Ascending aorta (tissue), 2 donors: ENCODE measurements at regions not wholly inside any gene's neighbourhood (a gene's known extent, or its start where the extent isn't known, plus 50 kb on each side); places are given as distances from the start of the nearest gene placed in this dataset.

Experiments
- DNase-seq, 2 donors: peaks; one replicate each; pipeline ENCODE4 v3.0.0-alpha.2; 2019; ENCODE audit warnings: low spot score in 2 of 2
- H3K27ac ChIP-seq, 2 donors: fragments of 200-600 bp; sonication (generic); one replicate each; pipeline ENCODE4 v1.5.1; 2016 to 2017; ENCODE audit warnings: mild to moderate bottlenecking in 1 of 2
- H3K27me3 ChIP-seq: fragments of 200-600 bp; sonication (generic); one replicate; pipeline ENCODE4 v1.5.1; 2017
- H3K36me3 ChIP-seq, 2 donors: fragments of 200-600 bp; sonication (generic); one replicate each; pipeline ENCODE4 v1.5.1; 2016
- H3K4me1 ChIP-seq, 2 donors: fragments of 200-600 bp; sonication (generic); one replicate each; pipeline ENCODE4 v1.5.1; 2016 to 2017; ENCODE audit warnings: mild to moderate bottlenecking in 1 of 2
- H3K4me3 ChIP-seq, 2 donors: fragments of 200-600 bp; sonication (generic); one replicate each; pipeline ENCODE4 v1.5.1; 2016 to 2017; ENCODE audit warnings: mild to moderate bottlenecking in 1 of 2
- H3K9me3 ChIP-seq, 2 donors: fragments of 200-600 bp; sonication (generic); one replicate each; pipeline ENCODE4 v1.5.1; 2016
- intact Hi-C: fragments of 100-400 bp; cut with DNase I; formaldehyde crosslinking; loops from one replicate; pipeline ENCODE4 v1.15.1; 2023
- TF ChIP-seq, protein P1 (sequence below), 3 experiments: fragments of 200-600 bp in 2 of 3; fragments of 450-650 bp in 1 of 3; sonication (generic) in 2 of 3; IDR thresholded peaks; one replicate each; pipeline ENCODE4 v1.5.1; 2016 to 2019; ENCODE audit warnings: antibody characterized with exemption in 3 of 3, mild to moderate bottlenecking in 1 of 3, moderate library complexity in 1 of 3

DNA sequence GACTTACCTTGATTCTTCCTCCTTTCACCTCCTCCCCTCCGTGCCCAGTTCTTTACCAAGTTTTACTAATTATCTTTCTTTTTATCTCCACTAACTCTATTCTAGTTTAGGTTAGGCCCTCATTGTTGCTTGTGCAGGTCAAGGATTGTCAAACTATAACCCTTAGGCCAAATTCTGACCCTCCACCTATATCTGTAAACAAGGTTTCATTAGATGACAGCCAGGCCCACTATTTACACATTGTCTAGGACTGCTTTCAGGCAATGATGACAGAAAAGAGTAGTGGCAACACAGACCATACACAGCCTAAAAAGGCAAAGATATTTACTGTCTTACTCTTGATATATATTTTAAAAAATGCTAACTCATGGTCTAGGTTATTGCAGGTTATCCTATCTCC, 212.0 kb downstream of the RAD51AP2 start:
- DNase-seq, result no peak
- Histone ChIP-seq H3K27me3 (no peaks in the 10 kb centered on the region), H3K36me3 (no peaks in the 10 kb centered on the region), H3K27ac (no peak overlapping the region), H3K4me3 (no peak overlapping the region), H3K9me3 (no peaks in the 10 kb centered on the region), H3K4me1 (no peaks in the 10 kb centered on the region)
- TF ChIP-seq, protein P1, sequence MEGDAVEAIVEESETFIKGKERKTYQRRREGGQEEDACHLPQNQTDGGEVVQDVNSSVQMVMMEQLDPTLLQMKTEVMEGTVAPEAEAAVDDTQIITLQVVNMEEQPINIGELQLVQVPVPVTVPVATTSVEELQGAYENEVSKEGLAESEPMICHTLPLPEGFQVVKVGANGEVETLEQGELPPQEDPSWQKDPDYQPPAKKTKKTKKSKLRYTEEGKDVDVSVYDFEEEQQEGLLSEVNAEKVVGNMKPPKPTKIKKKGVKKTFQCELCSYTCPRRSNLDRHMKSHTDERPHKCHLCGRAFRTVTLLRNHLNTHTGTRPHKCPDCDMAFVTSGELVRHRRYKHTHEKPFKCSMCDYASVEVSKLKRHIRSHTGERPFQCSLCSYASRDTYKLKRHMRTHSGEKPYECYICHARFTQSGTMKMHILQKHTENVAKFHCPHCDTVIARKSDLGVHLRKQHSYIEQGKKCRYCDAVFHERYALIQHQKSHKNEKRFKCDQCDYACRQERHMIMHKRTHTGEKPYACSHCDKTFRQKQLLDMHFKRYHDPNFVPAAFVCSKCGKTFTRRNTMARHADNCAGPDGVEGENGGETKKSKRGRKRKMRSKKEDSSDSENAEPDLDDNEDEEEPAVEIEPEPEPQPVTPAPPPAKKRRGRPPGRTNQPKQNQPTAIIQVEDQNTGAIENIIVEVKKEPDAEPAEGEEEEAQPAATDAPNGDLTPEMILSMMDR (IDR thresholded peaks at IDR 0.05), result no peak
- intact Hi-C loops, result no loop called here

DNA sequence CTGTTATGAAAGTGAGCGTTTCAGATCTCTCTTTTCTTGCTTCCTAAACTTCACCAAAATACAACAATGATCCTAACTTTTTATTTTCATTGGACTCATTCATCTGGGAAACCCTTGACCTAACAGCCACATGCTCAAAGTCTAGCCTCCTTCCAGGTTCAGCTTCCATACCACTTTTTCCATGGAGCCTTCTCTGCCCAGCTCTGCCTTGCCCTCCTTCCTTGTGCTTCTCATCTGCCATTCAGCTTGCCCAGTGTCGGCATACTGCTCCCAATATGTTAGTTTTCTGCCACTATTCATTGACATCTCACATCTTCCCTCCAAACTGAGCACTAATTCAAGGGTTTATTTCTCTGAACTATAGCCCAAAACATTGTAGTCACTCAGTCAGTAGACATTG, 214.7 kb downstream of the RAD51AP2 start:
- TF ChIP-seq, protein P1 (IDR thresholded peaks at IDR 0.05), result no peak
- H3K4me3 ChIP-seq, result no peak overlapping the region
- H3K27ac ChIP-seq, result no peak overlapping the region
- no peaks in the 10 kb centered on the region for H3K27me3 ChIP-seq
- no peaks in the 10 kb centered on the region for H3K4me1 ChIP-seq
- DNase-seq, result no peak
- no peaks in the 10 kb centered on the region for H3K9me3 ChIP-seq
- intact Hi-C loops, result no loop called here
- H3K36me3 ChIP-seq, result no peaks in the 10 kb centered on the region

DNA sequence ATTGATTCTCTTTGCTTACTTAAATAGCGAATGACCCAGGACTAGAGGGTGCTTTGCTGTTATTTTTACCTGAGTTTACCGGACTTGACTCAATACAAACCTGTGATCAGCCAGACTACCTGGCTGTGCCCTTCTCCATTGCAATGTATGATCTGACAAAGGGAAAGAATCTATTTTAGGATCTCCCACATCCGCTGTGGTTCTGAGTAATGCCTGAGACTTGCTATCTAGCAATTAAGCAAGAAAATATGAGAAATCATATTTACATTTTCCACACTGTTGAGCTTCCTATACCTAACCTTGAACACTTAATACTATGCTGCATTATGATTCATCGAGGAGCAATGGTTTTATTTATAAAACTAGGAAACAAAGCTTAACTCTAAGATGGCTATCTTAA, 215.2 kb downstream of the RAD51AP2 start:
- Histone ChIP-seq H3K4me1 (no peaks in the 10 kb centered on the region), H3K27ac (no peak overlapping the region), H3K9me3 (no peaks in the 10 kb centered on the region), H3K36me3 (no peaks in the 10 kb centered on the region), H3K27me3 (no peaks in the 10 kb centered on the region), H3K4me3 (no peak overlapping the region)
- no peak for DNase-seq
- TF ChIP-seq, protein P1 (IDR thresholded peaks at IDR 0.05), result no peak
- intact Hi-C loops, result no loop called here

DNA sequence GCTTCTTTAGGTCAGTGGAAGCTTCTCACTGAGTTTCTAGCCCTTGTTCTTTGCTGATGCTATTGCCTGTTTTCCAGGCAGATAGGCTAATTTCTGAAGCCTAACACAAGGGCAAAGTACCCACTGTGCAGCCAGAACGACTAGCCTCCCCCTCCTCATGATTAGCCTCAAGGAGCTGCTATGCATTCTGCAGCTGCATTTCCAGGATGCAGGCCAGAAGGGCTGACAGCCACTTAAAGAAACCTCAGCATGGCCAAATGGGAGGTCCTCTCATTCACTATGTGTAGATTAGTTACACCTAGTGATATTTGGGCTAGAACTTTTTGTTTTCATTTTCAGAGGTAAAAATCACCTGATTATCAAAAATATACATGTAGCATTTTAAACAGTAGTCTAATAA, 216.0 kb downstream of the RAD51AP2 start:
- DNase-seq, result no peak
- H3K9me3 ChIP-seq, result no peaks in the 10 kb centered on the region
- H3K27me3 ChIP-seq, result no peaks in the 10 kb centered on the region
- H3K27ac ChIP-seq, result no peak overlapping the region
- intact Hi-C loops, result no loop called here
- H3K36me3 ChIP-seq, result no peaks in the 10 kb centered on the region
- TF ChIP-seq, protein P1 (IDR thresholded peaks at IDR 0.05), result no peak
- no peak overlapping the region for H3K4me3 ChIP-seq
- H3K4me1 ChIP-seq, result no peaks in the 10 kb centered on the region

DNA sequence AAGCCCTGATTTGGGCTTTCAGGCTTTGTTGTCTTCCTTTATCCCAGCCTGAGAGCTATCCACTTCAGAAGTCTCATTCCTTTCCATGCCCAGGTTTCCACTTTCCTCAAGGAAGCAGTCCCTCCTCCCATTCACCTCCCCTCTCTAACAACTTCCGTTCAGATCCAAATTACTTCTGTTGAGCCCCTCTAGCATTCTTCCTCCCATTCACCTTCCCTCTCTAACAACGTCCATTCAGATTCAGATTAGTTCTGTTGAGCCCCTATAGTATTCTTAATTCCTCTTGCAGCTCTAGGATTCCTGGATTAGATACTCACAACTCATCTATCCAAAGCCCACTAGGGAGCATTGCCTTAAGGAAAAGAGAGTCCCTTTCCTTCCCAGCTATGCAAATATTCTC, 216.8 kb downstream of the RAD51AP2 start:
- Histone ChIP-seq H3K36me3 (no peaks in the 10 kb centered on the region), H3K4me3 (no peak overlapping the region), H3K4me1 (no peaks in the 10 kb centered on the region), H3K27ac (no peak overlapping the region), H3K9me3 (no peaks in the 10 kb centered on the region), H3K27me3 (no peaks in the 10 kb centered on the region)
- DNase-seq, result no peak
- intact Hi-C loops, result no loop called here
- TF ChIP-seq, protein P1 (IDR thresholded peaks at IDR 0.05), result no peak

DNA sequence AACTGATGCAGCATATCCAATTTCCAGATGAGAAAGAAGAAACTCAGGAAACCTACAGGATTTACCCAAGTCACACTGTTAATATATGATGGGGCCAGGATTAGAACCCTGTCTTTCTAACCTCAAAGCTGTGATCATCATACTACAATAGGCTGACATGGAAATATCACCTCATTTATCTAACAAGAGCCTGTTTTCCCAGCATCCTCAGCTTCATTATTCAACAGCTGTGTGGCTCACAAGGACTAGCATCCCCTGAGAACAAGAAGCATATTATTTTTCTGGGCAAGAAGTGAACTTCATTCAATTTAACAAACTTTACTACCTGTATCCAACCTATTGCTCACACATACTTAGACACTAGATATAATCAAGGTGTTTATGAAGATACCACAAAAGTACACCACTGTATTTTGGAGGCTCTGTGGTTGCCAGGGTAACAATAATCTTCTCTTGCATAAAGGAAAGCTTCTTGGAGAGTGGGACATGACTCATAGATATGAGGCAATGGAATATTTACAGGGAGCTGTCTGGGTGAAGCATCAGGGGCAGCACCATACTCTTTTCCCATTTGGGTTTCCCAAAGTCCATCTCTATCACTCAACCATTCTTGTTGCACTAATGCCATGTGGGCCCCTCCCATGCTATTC, 218.2 kb downstream of the RAD51AP2 start:
- Histone ChIP-seq H3K9me3 (no peaks in the 10 kb centered on the region), H3K36me3 (no peaks in the 10 kb centered on the region), H3K4me3 (no peak overlapping the region), H3K27ac (no peak overlapping the region), H3K4me1 (no peaks in the 10 kb centered on the region), H3K27me3 (no peaks in the 10 kb centered on the region)
- TF ChIP-seq, protein P1 (IDR thresholded peaks at IDR 0.05), result no peak
- DNase-seq, result no peak
- intact Hi-C loops, result no loop called here
